Fibroblast of the aortic adventitia (primary cell): ENCODE measurements at regions not wholly inside any gene's neighbourhood (a gene's known extent, or its start where the extent isn't known, plus 50 kb on each side); places are given as distances from the start of the nearest gene placed in this dataset.

Experiments
- DNase-seq: peaks from one replicate; pipeline ENCODE4 v3.0.0-alpha.2; 2010; ENCODE audit warnings: low read depth
- H3K4me3 ChIP-seq: 2 replicates; pipeline ENCODE4 v1.5.1; 2011; ENCODE audit warnings: low read depth, mild to moderate bottlenecking, control low read depth, low read length, moderate library complexity
- CTCF ChIP-seq: IDR thresholded peaks from 2 replicates; pipeline ENCODE4 v1.5.1; 2011; ENCODE audit warnings: mild to moderate bottlenecking, low read length, control low read depth, inconsistent platforms; ENCODE audit not compliant: insufficient read depth

- DNase-seq = no peak
- no peak for TF ChIP-seq CTCF
- H3K4me3 ChIP-seq = no peak overlapping the region
Observed at GRCh38 chr21:15164273-15164672, 99.5 kb upstream of the NRIP1 start.

DNA sequence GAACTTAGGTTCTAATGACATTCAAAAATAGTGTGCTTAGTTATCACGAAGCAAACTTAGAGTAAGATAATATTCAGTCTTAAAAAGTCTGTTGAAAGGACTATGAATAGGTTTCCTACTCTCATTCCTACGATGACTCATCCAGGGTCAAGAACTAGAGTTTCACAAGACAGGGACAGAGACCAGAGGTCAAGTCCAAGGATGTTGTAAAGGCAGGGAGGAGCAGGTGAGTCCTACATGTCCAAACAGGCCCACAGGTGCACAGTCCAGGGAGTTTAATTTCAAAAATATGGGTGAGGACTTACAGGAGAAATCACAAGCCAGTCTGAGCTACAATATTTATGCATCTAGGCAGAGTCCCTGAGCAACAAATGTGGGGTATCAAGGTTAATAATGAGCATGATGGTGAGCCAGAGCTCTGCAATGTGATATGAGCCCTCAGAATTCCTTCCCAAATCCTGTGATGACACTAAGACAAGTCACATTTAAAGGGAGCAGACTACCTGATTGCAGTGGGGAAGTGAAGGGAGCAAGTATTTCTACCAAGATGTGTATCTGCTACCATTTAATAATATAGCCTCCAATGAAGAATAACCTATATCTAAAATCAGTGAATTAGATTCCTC, 100.0 kb upstream of the NRIP1 start:
- TF ChIP-seq CTCF = no peak
- H3K4me3 ChIP-seq = no peak overlapping the region
- DNase-seq = no peak

DNA sequence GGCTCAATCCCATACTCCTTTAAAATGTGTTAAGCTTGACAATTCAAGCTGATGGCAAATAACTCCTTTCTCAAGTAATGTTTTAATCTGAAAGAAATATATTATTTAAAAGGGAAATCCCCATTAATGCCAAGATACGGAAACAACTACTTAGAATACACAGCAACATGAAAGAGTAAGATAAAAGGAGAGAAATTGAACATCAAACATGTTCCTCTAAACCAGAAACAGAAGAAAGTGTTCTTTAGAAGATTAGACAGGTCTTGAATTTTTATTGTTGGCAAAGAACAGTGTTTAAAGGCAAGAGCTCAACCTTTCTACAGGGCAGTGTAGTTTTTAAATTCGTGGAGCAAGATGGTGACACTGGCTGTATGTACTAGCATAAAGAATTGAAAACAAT, 105.8 kb upstream of the NRIP1 start:
- no peak for TF ChIP-seq CTCF
- DNase-seq = no peak
- H3K4me3 ChIP-seq = no peak overlapping the region

DNA sequence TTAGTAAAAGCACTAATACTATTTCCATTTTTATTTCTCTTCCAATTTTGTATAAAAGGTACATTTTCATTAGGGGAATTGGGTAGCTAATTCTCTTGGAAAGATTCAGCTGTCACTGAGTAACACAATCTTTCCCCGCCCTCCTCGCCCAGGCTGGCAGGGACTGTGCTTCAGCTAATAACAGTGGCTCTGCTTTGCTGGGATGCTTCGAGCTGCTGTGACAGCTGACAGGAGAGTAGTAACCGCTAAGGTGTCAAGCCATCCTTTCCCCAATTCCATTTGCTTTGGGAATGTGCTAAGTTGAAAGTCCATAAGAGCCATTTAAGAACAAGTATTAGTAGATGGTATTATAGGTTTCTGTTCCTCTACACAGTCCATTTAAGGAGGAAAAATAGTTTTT, 106.7 kb upstream of the NRIP1 start:
- no peak for TF ChIP-seq CTCF
- no peak for DNase-seq
- H3K4me3 ChIP-seq = no peak overlapping the region

GRCh38 chr21:15172963-15173362, 108.2 kb upstream of the NRIP1 start:
- H3K4me3 ChIP-seq = no peak overlapping the region
- TF ChIP-seq CTCF = no peak
- no peak for DNase-seq

DNA sequence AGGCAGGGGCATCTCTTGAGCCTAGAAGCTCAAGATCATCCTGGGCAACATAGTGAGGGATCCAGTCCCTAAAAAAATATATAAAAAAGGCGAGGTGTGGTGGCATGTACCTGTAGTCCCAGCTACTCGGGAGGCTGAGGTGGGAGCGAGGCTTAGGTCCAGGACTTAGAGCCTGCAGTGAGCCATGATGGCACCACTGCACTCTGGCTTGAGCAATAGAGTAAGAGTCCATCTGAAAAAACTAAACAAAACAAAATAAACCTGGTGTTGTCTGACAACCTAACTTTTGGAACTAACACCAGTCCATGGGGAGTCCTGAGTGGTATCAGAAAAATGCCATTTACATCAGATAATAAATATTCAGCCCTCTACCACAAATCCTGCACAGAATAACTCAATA, 110.1 kb upstream of the NRIP1 start:
- no peak for TF ChIP-seq CTCF
- H3K4me3 ChIP-seq = no peak overlapping the region
- DNase-seq = no peak

- H3K4me3 ChIP-seq = no peak overlapping the region
- TF ChIP-seq CTCF = no peak
- DNase-seq = no peak
Observed at GRCh38 chr21:15182731-15183130, 117.9 kb upstream of the NRIP1 start.
